ENCODE measurements at regions not wholly inside any gene's neighbourhood (a gene's known extent, or its start where the extent isn't known, plus 50 kb on each side); places are given as distances from the start of the nearest gene placed in this dataset.
"Not testable (repeated sequence)": the region's sequence is repeated elsewhere in the genome, so short reads cannot be mapped to it uniquely, and the experiment has no call there.

DNA sequence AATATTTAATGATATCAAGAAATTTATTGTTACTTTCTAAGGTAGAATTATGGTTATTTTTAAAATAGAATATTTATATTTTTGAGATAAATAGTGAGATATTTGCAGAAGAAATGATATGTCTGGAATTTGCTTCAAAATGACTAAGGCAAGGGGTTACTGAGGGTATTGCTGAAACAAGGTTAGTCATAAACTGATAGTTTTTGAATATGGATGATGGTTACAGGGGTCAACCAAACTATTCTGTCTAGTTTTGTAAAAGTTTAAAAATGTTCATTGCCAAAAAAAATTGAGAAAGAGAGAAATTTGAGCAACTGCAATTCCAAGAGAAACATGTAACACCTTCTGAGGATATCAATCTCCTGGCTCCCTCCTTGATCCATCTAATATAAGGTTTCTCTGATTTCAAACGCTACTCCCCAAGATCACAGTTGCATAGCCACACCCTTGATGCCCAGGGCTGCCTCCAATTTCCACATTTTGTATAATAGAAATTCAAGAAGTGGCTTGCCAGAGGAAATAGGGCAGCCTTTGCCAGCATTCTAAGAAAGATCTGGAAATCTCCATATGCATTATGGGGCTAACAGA is 159.4 kb upstream of the NAMPT start:
- no peaks in the 10 kb centered on the region for H3K36me3 ChIP-seq (ENCODE audit: control insufficient read depth, insufficient read depth, low read length)
- TF ChIP-seq, protein P1, sequence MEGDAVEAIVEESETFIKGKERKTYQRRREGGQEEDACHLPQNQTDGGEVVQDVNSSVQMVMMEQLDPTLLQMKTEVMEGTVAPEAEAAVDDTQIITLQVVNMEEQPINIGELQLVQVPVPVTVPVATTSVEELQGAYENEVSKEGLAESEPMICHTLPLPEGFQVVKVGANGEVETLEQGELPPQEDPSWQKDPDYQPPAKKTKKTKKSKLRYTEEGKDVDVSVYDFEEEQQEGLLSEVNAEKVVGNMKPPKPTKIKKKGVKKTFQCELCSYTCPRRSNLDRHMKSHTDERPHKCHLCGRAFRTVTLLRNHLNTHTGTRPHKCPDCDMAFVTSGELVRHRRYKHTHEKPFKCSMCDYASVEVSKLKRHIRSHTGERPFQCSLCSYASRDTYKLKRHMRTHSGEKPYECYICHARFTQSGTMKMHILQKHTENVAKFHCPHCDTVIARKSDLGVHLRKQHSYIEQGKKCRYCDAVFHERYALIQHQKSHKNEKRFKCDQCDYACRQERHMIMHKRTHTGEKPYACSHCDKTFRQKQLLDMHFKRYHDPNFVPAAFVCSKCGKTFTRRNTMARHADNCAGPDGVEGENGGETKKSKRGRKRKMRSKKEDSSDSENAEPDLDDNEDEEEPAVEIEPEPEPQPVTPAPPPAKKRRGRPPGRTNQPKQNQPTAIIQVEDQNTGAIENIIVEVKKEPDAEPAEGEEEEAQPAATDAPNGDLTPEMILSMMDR (IDR thresholded peaks at IDR 0.05; ENCODE audit: insufficient read depth, low read length, poor library complexity, severe bottlenecking) = no peak
- no peak for DNase-seq (ENCODE audit: low read depth)
- no peaks in the 10 kb centered on the region for H3K27me3 ChIP-seq (ENCODE audit: control insufficient read depth, insufficient read depth, low read length)
- no peak overlapping the region for H3K4me3 ChIP-seq (ENCODE audit: low read depth, low read length)

DNA sequence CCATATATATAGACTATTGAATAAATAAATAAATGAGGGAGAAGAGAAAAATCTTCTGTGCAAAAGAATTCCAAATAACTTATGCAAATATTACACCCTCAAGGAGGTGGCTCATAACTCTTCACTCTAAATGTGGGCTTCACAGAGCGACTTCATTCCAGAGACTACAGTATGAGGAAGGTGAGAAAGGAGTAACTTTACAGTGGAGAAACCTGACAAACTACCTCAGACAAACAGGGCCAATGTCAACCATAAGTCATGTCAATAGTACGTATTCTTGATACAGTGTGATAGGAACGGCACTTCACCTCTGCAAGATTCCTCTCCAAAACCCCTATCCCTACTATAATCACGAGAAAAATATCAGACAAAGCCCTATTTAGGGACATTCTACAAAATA is 158.4 kb upstream of the NAMPT start:
- DNase-seq (ENCODE audit: low read depth) = no peak
- TF ChIP-seq, protein P1 (IDR thresholded peaks at IDR 0.05; ENCODE audit: insufficient read depth, low read length, poor library complexity, severe bottlenecking) = no peak
- Histone ChIP-seq H3K4me3 (ENCODE audit: low read depth, low read length) (no peak overlapping the region), H3K27me3 (ENCODE audit: control insufficient read depth, insufficient read depth, low read length) (no peaks in the 10 kb centered on the region), H3K36me3 (ENCODE audit: control insufficient read depth, insufficient read depth, low read length) (no peaks in the 10 kb centered on the region)

DNA sequence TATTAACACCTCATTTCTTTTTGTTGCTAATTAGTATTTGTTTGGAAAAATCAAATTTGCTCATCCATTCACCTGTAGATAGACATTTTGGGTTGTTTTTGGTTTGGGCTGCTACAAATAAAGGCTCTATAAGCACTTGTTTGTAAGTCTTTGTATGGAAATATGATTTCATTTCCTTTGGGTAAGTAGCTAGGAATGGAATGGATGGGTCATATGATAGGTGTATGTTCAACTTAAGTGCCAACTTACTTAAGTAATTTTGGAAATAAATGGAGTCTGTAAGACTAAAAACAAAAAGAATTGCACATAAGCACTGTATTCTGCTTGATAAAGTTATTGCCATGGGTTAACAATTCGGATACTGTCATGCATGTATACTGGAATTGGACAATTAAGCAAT is 157.7 kb upstream of the NAMPT start:
- no peaks in the 10 kb centered on the region for H3K36me3 ChIP-seq (ENCODE audit: control insufficient read depth, insufficient read depth, low read length)
- H3K27me3 ChIP-seq (ENCODE audit: control insufficient read depth, insufficient read depth, low read length) = no peaks in the 10 kb centered on the region
- TF ChIP-seq, protein P1 (IDR thresholded peaks at IDR 0.05; ENCODE audit: insufficient read depth, low read length, poor library complexity, severe bottlenecking) = no peak
- no peak for DNase-seq (ENCODE audit: low read depth)
- H3K4me3 ChIP-seq (ENCODE audit: low read depth, low read length) = no peak overlapping the region

DNA sequence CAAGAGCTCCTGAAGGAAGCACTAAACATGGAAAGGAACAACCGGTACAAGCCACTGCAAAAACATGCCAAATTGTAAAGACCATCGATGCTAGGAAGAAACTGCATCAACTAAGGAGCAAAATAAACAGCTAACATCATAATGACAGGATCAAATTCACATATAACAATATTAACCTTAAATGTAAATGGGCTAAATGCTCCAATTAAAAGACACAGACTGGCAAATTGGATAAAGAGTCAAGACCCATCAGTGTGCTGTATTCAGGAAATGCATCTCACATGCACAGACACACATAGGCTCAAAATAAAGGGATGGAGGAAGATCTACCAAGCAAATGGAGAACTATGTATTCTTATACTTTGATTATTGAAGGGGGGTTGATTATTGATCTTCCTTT is 156.6 kb upstream of the NAMPT start:
- H3K27me3 ChIP-seq (ENCODE audit: control insufficient read depth, insufficient read depth, low read length); H3K36me3 ChIP-seq (ENCODE audit: control insufficient read depth, insufficient read depth, low read length); H3K4me3 ChIP-seq (ENCODE audit: low read depth, low read length); DNase-seq (ENCODE audit: low read depth): not testable (repeated sequence)

DNA sequence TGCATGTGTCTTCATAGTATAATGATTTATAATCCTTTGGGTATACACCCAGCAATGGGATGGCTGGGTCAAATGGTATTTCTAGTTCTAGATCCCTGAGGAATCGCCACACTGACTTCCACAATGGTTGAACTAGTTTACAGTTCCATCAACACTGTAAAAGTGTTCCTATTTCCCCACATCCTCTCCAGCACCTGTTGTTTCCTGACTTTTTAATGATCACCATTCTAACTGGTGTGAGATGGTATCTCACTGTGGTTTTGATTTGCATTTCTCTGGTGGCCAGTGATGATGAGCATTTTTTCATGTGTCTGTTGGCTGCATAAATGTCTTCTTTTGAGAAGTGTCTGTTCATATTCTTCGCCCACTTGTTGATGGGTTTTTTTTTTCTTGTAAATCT is 152.2 kb upstream of the NAMPT start:
- not testable (repeated sequence) for H3K4me3 ChIP-seq (ENCODE audit: low read depth, low read length); DNase-seq (ENCODE audit: low read depth); H3K36me3 ChIP-seq (ENCODE audit: control insufficient read depth, insufficient read depth, low read length); H3K27me3 ChIP-seq (ENCODE audit: control insufficient read depth, insufficient read depth, low read length)

DNA sequence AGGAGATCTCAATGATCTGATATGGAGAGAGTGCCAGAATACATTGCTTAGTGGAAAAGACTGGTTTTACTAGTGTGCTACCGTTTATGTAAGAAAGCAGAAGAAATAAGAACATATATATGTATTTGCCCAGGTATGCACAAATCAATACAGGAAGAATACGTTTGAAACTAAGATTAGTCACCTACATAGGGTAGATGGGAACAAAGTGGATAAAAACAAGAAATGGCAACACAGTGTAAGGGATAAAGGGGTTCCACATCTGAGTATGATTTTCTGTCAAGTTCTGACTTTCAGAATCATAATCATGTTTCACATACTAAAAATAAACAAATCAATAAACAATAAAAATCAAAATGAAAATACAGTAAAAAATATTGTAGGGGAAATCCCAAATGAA is 148.6 kb upstream of the NAMPT start:
- Histone ChIP-seq H3K27me3 (ENCODE audit: control insufficient read depth, insufficient read depth, low read length) (no peaks in the 10 kb centered on the region), H3K36me3 (ENCODE audit: control insufficient read depth, insufficient read depth, low read length) (no peaks in the 10 kb centered on the region), H3K4me3 (ENCODE audit: low read depth, low read length) (no peak overlapping the region)
- TF ChIP-seq, protein P1 (IDR thresholded peaks at IDR 0.05; ENCODE audit: insufficient read depth, low read length, poor library complexity, severe bottlenecking) = no peak
- no peak for DNase-seq (ENCODE audit: low read depth)

Data from kidney epithelial cell (primary cell).